ENCODE measurements at regions not wholly inside any gene's neighbourhood (a gene's known extent, or its start where the extent isn't known, plus 50 kb on each side); places are given as distances from the start of the nearest gene placed in this dataset.
A peak's percentile ranks its signal among the peaks of the same experiment; 100 is the strongest.
"Not testable (repeated sequence)": the region's sequence is repeated elsewhere in the genome, so short reads cannot be mapped to it uniquely, and the experiment has no call there.

DNA sequence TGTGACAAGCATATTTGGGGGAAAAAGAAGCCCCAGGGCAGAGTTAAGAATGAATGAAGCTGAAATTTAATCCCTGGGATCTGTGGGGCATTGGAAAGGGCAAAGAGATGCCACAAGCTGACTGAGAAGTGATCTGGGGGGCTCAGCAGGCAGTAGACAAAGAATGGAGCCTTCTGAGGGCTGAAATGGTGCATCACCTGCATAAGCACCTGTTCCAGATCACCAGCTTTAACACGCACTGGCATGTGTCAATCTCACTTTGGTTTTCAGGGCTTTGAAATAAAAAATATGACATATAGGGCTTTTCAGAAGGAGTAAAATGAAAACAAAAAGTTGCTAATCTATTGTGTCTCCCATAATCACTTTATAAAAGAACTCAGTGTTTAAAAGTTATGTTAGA lies 210.8 kb upstream of the ARHGEF26 start:
- no peak for DNase-seq (ENCODE audit: low read depth)

GRCh38 chr3:153911116-153911515 lies 210.1 kb upstream of the ARHGEF26 start:
- no peak for DNase-seq (ENCODE audit: low read depth)

DNA sequence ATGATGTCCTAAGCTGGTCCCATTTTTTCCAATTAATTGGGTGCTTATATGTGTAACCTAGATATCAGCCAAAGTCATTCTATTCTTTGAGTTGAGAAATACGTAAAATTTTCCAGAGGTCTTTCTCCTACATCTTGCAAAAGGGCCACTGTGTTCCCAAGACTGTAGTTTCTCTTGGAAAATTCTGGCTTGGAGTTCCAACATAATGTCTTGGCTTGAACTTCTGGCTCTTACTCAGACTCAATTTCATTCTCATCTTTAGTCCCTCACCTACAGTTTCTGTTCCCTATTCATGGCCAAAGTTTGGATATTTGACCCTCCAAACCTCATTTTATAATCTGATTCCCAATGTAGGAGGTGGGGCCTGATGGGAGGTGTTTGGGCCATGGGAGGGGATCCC lies 201.4 kb upstream of the ARHGEF26 start:
- no peak for DNase-seq (ENCODE audit: low read depth)

DNA sequence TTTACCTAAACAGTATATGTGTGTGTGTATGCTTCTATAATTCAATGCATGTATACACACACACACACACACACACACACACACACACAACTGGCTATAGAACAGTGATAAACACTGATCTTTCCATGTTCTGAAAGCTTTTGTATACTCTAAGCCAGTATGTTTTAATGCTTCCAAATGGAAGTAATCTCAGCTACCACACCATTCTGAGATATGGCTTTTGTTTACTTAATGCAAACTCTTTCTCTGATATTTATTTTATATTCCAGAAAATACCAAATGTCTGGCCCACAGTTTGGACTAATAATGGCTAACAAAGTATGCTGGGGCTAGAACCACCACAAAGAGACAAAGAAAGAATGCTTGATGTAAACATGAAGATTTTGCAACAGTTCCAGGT lies 199.4 kb upstream of the ARHGEF26 start:
- DNase-seq (ENCODE audit: low read depth) = no peak

DNA sequence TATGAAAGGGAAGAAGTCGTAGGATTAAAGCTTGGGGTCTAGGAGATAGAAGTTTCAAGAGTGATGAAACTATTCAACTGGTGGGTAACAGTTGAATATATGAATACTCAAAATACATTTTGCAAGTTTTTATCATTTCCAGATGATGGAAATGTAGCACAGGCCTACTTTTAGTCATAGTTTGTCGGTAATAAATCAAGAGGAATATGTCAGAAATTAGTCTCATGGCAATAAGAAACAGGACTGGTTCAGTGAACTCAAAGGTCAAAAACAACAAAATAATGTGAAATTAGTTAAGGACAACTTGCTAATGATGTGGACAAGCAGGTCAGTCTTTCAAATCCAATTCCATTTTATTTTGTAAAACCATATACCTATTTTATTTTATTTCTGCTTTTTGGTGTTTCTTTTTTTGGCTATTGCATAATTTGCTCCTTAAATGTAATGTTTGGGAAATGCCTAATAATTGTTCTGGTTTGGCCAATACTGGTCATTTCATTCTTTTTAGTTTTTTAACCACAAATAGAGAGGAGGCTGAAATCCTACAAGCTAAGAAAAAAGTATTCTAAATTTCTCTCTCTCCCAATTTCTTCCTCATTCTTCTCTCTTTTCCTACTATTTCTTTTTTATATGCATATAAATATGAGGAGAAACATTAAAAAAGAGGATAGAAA lies 195.2 kb upstream of the ARHGEF26 start:
- peak; percentile 47 for DNase-seq (ENCODE audit: low read depth)

DNA sequence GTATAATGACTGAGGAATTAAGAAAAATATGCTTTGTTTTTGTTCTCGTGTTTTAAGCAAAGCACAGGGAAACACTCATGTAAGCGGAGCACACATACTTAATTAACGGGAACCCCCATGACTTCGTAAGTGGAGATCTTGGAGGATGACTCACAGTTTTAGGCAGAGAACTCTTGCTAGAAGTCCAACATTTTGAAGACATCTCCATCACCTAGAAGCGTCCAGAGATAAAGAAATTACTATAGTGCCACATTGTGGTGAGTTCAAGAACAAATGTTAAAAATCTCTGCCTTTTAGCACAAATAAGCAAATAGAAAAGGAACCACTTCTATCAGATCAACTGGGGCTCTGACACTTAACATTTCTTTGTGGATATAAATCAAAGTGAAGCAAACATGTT lies 194.1 kb upstream of the ARHGEF26 start:
- peak; percentile 86 for DNase-seq (ENCODE audit: low read depth)

DNA sequence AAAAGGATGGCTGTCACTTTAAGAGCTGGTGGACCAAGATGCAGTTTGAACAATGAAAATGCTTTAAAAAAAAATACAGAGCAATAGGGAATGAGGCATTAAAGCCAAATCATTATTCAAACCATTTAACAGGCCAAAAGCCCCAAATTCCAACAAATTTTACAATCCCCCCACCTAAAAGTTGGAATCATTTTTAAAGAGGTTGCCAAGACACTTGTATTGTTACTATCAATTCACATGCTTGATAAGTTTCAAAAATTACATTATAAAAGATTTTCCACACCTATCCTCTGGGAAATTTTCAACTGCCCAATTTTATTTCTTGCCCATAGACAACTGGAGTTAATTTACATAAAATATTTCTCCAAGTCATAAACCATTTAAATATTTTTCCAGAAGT lies 192.3 kb upstream of the ARHGEF26 start:
- DNase-seq (ENCODE audit: low read depth) = no peak

GRCh38 chr3:153933481-153933880 lies 187.7 kb upstream of the ARHGEF26 start:
- DNase-seq (ENCODE audit: low read depth) = not testable (repeated sequence)

DNA sequence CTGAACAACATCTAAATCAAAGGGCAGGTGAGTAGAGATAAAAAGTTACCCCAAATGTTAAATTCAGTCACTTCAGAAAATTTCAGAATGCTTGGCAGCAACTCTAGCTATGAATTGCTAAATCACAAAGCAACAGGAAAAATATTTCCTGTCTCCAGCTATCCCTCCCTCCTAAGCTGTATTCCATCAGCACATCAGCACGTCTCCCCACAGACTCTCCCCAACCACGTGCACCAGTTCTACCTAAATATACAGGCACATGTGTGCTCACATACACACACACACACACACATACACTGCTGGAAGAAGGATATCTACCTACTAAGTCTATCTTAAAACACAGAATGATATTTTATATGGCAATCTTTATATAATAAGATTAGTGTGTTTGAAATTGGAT lies 177.1 kb upstream of the ARHGEF26 start:
- DNase-seq (ENCODE audit: low read depth) = no peak

GRCh38 chr3:153951276-153951675 lies 169.9 kb upstream of the ARHGEF26 start:
- no peak for DNase-seq (ENCODE audit: low read depth)

GRCh38 chr3:153952091-153952490 lies 169.1 kb upstream of the ARHGEF26 start:
- DNase-seq (ENCODE audit: low read depth) = no peak

DNA sequence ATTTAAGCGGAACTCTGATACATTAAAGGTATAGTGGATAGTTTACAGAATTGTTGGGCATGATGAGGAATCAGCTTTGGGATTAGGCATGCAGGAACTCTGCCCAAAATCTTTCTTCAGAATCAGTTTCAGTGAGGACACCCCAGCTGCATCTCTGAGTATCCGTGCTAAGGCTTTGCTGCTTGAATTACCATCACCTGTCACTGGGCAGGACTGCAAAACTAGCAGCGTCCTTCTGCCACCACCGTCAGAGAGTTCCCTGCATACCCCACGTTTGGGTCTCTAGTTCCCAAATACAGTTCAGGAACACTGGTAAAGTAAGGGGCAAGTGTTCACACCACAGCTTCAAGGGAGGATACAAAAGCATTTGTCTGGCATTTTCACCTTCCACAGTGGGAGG lies 164.6 kb upstream of the ARHGEF26 start:
- no peak for DNase-seq (ENCODE audit: low read depth)

DNA sequence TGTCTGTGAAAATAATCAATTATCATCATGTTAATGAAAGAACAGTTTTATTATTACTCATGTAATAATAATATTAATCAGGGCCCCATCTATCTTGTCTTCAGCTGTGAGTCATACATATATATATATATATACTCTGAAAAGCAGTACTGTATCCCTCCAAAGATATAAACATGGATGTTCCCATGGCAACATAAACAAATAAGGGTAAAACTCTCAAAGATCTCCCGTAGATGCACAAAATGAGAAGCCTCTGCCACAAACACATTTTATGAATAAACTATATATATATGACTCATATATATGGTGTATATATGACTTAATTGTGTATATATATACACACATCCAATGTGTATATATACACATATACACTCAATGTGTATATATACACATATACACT lies 163.8 kb upstream of the ARHGEF26 start:
- DNase-seq (ENCODE audit: low read depth) = no peak

DNA sequence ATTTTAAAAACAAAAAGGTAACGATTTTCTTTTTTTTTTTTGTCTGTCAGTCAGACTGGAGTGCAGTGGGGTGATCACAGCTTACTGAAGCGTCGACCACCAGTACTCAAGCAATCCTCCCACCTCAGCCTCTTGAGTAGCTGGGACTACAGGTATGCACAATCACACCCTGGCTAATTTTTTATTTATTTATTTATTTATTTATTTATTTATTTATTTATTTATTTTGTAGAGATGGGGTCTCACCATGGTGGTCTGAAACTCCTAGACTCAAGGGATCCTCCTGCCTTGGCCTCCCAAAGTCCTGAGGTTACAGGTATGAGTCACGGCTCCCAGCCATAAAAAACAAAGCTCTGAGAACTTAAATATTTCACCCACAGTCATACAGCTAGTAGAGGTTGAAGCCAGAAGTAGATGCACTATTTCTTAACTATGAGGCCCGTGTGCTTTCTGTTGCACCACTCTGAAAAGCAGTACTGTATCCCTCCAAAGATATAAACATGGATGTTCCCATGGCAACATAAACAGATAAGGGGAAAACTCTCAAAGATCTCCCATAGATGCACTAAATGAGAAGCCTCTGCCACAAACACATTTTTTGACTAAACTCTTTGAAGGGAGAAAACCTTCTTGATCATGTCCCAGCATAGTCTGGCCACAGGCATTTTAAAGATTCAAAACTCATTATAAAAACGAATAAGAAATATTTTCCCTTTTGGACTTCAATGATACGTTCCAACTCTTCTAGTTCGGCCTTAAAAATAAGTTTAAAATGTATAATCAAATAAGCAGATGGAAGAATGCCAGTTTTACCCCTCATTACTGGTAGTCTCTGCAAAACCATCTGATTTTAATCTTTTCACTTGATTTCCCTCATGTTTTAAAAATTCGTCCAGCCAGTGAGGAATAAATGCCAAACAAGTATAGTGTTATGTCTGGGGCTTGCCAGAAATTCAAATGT lies 162.3 kb upstream of the ARHGEF26 start:
- peak; percentile 6 for DNase-seq (ENCODE audit: low read depth)

DNA sequence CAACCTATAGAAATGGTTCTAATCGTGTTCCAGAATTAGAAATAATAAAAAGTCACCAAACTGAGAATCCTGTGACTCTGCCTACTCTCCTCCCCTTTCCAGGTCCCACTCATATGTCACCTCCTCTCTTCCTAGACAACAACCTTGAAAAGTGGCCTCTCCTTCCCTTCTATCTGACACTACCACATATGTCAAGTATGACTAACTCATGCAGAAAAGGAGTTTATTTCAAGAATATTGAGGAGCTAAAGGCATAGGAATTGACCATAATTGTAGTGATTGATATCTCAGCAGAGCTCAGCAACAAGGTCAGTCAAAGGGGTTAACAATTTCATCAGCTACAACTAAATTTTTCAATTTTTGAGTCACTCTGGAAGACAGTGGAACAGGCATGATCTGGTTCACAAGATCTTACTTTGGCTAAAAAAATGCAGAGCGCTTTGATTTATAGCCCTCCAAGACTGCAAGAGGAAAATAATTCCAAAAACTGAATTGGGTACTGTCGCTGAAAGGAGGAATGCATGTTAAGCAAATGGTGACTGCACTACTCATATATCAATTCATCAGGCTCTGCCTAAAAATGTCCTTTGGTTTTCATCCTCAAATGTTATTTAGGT lies 160.6 kb upstream of the ARHGEF26 start:
- DNase-seq (ENCODE audit: low read depth) = no peak

DNA sequence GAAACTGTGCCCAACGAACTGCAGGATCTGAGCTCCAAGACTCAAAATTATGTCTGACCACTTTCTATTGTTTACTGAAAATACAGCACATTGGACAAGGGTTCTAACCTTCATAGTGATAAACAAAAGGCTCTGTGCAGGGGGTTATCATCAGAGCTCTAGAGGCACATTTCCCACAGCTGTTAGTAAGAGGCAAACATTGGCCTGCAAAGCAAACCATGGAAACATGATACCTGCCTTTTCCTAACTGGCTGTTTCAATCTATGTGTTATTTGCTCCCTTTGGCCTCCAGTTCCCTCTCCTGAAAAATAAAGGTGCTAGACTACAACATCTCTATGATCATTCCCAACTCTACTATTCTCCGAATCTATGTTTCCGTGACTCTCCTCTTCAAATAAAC lies 159.7 kb upstream of the ARHGEF26 start:
- no peak for DNase-seq (ENCODE audit: low read depth)

- no peak for DNase-seq (ENCODE audit: low read depth)
These were observed 158.2 kb upstream of the ARHGEF26 start for GRCh38 chr3:153963012-153963411.

DNA sequence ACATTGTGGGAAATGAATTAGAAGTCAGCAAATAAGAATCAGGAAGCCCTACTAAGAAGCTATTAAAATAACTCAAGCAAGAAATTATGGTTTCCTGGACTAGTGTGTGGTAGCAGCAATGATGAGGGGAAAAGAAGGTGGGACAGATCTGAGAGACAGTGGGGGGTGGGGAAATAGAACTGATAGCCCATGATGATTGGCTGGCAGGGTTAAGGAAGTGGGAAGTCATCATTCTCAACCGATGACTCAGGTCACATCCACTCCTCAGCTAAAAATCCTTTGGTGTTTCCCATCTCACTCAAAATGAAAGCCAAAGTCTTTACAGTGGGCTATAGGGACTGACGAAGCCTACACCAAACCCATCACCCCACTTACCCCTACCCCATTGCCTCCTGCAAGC lies 153.9 kb upstream of the ARHGEF26 start:
- DNase-seq (ENCODE audit: low read depth) = no peak

- DNase-seq (ENCODE audit: low read depth) = no peak
These were observed 151.1 kb upstream of the ARHGEF26 start for GRCh38 chr3:153970047-153970446.

DNA sequence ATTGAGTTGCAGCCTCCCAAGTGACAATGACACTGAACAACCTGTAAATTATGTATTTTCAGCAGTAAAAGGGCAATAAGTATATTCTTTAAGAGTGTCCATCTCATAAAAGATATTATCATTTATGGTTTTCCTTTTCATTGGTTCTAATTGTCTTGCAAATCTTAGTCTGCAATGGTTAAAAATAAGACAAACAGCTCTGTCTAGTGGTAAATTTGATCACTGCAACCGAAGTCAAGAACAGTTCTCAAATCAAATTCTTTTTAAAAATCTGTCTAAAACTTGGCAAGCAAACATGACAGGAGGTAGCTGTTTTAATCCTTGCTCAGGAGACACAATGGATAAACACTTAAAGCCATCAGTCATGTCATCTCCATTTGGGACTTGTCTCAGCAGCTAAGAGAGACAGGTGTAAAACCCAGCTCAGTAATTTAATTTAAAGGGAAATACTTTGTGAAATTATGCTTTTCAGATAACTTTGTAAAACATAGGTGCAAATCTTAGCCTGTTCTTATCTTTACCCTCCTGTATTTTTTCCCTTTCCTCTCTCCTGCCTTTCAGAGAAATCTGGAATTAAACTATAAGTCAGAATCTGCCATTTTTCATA lies 150.3 kb upstream of the ARHGEF26 start:
- peak; percentile 20 for DNase-seq (ENCODE audit: low read depth)

DNA sequence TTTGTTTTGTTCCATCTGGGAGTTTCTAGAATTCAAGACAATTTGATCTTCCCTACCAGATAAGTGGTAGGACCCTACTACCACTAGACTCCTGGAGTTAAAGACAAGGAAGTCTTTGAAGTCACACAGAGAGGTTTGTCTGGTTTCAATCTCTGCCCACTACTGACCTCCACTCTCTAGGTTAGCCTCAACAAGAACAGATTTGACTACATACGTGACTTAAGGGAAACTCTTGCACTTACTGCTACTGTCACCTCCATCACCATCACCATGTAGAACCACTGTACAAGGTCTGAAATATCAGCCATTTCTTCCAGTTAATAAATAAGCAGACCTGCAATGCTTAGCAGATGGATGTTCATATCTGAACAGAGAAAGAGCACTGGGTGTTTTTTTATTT lies 148.3 kb upstream of the ARHGEF26 start:
- DNase-seq (ENCODE audit: low read depth) = no peak

DNA sequence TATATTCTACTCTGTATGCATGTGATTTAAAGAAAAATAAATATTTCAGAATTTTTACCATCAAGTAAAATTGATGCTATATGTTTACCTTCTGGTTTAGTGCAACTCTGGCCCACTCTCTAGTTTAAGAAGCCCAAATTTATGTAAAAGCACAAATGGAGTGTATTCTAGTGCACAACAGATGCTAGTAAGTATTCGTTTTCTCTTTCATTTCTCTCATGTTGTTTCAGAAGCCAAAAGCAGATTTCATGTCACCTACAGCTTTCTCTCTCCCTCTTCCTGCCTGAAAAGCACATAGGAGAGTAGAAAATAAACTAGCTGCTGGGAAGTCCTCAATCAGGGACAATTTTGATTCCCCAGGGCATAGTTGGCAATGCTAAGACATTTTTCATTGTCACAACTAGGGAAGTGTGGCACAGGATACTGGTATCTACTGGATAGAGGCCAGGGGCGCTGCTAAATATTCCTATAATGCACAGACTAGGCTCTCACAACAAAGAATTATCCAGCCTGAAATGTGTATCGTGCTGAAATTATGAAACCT lies 147.4 kb upstream of the ARHGEF26 start:
- no peak for DNase-seq (ENCODE audit: low read depth)
